ENCODE measurements at regions not wholly inside any gene's neighbourhood (a gene's known extent, or its start where the extent isn't known, plus 50 kb on each side); places are given as distances from the start of the nearest gene placed in this dataset.
"Not testable (repeated sequence)": the region's sequence is repeated elsewhere in the genome, so short reads cannot be mapped to it uniquely, and the experiment has no call there.

DNA sequence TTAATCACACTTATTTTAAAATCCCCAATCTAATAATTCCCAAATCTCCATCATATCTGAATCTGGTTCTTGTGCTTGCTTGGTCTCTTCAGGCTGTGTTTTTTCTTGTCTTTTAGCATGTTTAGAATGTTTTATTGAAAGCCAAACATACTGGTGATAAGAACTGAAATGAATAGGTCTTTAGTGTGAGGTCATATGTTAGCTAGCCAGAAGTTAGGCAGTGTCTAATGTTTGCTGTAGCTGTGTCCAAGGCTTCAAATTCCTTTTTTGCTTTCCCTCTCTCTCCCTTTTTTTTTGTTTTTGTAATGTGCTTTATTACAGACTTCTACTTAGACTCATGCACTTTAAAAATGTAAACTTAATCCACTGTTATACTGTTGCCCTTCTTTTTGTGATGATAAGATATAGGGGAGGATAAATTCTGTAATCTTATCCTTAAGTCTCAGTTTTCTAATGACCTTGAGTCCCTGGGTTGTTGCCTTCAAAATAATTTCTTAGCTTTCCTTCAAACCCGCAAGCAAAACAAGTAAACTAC, 725.1 kb downstream of the BRINP3 start:
- H3K9me3 ChIP-seq (ENCODE audit: low read length): no peaks in the 10 kb centered on the region
- H3K36me3 ChIP-seq (ENCODE audit: insufficient read depth, low read length): no peaks in the 10 kb centered on the region
- ChIA-PET CTCF (ENCODE audit: unreplicated experiment) (no interaction called here), POLR2A (no interaction called here)
- TF ChIP-seq, protein P1, sequence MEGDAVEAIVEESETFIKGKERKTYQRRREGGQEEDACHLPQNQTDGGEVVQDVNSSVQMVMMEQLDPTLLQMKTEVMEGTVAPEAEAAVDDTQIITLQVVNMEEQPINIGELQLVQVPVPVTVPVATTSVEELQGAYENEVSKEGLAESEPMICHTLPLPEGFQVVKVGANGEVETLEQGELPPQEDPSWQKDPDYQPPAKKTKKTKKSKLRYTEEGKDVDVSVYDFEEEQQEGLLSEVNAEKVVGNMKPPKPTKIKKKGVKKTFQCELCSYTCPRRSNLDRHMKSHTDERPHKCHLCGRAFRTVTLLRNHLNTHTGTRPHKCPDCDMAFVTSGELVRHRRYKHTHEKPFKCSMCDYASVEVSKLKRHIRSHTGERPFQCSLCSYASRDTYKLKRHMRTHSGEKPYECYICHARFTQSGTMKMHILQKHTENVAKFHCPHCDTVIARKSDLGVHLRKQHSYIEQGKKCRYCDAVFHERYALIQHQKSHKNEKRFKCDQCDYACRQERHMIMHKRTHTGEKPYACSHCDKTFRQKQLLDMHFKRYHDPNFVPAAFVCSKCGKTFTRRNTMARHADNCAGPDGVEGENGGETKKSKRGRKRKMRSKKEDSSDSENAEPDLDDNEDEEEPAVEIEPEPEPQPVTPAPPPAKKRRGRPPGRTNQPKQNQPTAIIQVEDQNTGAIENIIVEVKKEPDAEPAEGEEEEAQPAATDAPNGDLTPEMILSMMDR (conservative IDR thresholded peaks at IDR 0.05; ENCODE audit: low read length): no peak
- no peak for TF ChIP-seq EZH2phosphoT487 (IDR thresholded peaks at IDR 0.05; ENCODE audit: borderline replicate concordance, low read depth, low read length)
- H3K4me2 ChIP-seq (ENCODE audit: low read length): no peak overlapping the region
- intact Hi-C loops (cut with micrococcal nuclease; ENCODE audit: unreplicated experiment): no loop called here
- no peak overlapping the region for H3K27ac ChIP-seq (ENCODE audit: low read depth, low read length, poor library complexity, severe bottlenecking)
- H4K20me1 ChIP-seq (ENCODE audit: insufficient read depth, low read length): no peaks in the 10 kb centered on the region
- no peaks in the 10 kb centered on the region for H3K9me2 ChIP-seq (ENCODE audit: insufficient read depth, low read length)
- BruUV-seq (replicated peaks): no TSS peak
- no peaks in the 10 kb centered on the region for H3K4me1 ChIP-seq (ENCODE audit: insufficient read depth, low read length, poor library complexity, severe bottlenecking)
- H2AFZ ChIP-seq (ENCODE audit: low read length): no peak overlapping the region
- no peak overlapping the region for H3K4me3 ChIP-seq (ENCODE audit: low read depth, low read length, poor library complexity, severe bottlenecking)
- DNase-seq (ENCODE audit: low spot score): no peak
- no peaks in the 10 kb centered on the region for H3K79me2 ChIP-seq (ENCODE audit: insufficient read depth, low read depth, low read length)

DNA sequence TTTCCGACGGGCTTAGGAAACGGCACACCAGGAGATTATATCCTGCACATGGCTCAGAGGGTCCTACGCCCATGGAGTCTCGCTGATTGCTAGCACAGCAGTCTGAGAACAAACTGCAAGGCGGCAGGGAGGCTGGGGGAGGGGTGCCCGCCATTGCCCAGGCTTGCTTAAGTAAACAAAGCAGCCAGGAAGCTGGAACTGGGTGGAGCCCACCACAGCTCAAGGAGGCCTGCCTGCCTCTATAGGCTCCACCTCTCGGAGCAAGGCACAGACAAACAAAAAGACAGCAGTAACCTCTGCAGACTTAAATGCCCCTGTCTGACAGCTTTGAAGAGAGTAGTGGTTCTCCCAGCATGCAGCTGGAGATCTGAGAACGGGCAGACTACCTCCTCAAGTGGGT, 722.6 kb downstream of the BRINP3 start:
- H4K20me1 ChIP-seq (ENCODE audit: insufficient read depth, low read length); CTCF ChIA-PET (ENCODE audit: unreplicated experiment); H3K4me1 ChIP-seq (ENCODE audit: insufficient read depth, low read length, poor library complexity, severe bottlenecking); POLR2A ChIA-PET; H3K9me2 ChIP-seq (ENCODE audit: insufficient read depth, low read length); H3K4me3 ChIP-seq (ENCODE audit: low read depth, low read length, poor library complexity, severe bottlenecking); H3K9me3 ChIP-seq (ENCODE audit: low read length); intact Hi-C loops (cut with micrococcal nuclease; ENCODE audit: unreplicated experiment); H3K4me2 ChIP-seq (ENCODE audit: low read length); H3K79me2 ChIP-seq (ENCODE audit: insufficient read depth, low read depth, low read length); H2AFZ ChIP-seq (ENCODE audit: low read length); H3K36me3 ChIP-seq (ENCODE audit: insufficient read depth, low read length); BruUV-seq (replicated peaks); H3K27ac ChIP-seq (ENCODE audit: low read depth, low read length, poor library complexity, severe bottlenecking); DNase-seq (ENCODE audit: low spot score): not testable (repeated sequence)

DNA sequence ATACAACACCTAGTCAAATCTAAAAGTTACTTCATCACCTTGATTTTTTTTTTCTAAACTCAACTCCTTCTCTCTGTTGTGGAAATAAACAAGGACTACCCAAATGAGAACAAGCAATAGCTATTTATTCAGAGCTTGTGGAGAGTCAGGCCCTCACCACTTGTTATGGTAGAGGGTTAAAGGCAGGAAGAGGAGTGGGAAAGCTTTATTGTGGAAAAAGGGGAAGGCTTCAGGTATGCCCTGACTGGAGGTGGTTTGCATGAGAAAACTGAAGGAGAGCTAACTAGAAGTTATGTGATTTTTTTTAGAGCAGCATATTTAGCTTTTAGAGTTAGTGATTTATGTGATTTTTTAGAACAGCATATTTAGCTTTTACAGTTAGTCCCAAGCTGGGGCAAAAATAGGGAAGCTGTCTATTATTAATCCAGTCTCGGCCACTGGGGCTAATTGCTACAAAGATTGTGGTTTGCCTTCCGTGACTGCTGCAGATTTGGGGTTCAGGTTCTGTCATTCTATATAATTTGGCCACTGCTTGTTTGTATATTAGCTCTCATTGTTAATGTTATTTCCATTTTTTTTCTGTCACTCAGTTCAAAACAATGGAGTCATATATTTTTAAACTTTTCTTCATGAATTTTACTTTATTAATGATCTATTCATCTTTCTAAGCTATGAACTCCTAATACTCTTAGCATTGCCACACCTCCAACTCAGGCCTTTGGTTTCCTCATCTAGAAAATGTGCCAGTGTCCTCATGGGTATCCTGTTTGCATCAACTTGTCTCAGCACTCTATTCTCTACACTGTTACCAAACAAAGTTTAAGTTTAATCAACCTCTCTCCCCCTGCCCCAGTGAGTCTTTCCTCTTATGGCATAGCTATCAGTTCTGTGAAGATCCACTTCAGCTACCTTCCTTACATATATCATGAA, 713.0 kb downstream of the BRINP3 start:
- Histone ChIP-seq H2AFZ (ENCODE audit: low read length) (no peak overlapping the region), H3K9me3 (ENCODE audit: low read length) (no peaks in the 10 kb centered on the region), H3K27ac (ENCODE audit: low read depth, low read length, poor library complexity, severe bottlenecking) (no peak overlapping the region), H4K20me1 (ENCODE audit: insufficient read depth, low read length) (no peaks in the 10 kb centered on the region), H3K4me3 (ENCODE audit: low read depth, low read length, poor library complexity, severe bottlenecking) (no peak overlapping the region), H3K4me1 (ENCODE audit: insufficient read depth, low read length, poor library complexity, severe bottlenecking) (no peaks in the 10 kb centered on the region), H3K79me2 (ENCODE audit: insufficient read depth, low read depth, low read length) (no peaks in the 10 kb centered on the region), H3K36me3 (ENCODE audit: insufficient read depth, low read length) (no peaks in the 10 kb centered on the region), H3K9me2 (ENCODE audit: insufficient read depth, low read length) (no peaks in the 10 kb centered on the region), H3K4me2 (ENCODE audit: low read length) (no peak overlapping the region)
- ChIA-PET CTCF (ENCODE audit: unreplicated experiment) (no interaction called here), POLR2A (interaction anchor here (0.8 to 1.3 kb wide), 3 partner anchors 9 to 254 kb away, joined by 3 to 7 read pairs (median 5); no protein-coding TSS in a partner anchor)
- no TSS peak for BruUV-seq (replicated peaks)
- TF ChIP-seq, protein P1 (conservative IDR thresholded peaks at IDR 0.05; ENCODE audit: low read length): no peak
- TF ChIP-seq EZH2phosphoT487 (IDR thresholded peaks at IDR 0.05; ENCODE audit: borderline replicate concordance, low read depth, low read length): no peak
- no peak for DNase-seq (ENCODE audit: low spot score)
- intact Hi-C loops (cut with micrococcal nuclease; ENCODE audit: unreplicated experiment): no loop called here

Measured in OCI-LY7 (cell line).